SIG-M5 (cell line): ENCODE measurements at regions not wholly inside any gene's neighbourhood (a gene's known extent, or its start where the extent isn't known, plus 50 kb on each side); places are given as distances from the start of the nearest gene placed in this dataset.

Experiments
- DNase-seq: peaks from one replicate; lab custom pipeline; 2025; lab: John Stamatoyannopoulos, UW

DNA sequence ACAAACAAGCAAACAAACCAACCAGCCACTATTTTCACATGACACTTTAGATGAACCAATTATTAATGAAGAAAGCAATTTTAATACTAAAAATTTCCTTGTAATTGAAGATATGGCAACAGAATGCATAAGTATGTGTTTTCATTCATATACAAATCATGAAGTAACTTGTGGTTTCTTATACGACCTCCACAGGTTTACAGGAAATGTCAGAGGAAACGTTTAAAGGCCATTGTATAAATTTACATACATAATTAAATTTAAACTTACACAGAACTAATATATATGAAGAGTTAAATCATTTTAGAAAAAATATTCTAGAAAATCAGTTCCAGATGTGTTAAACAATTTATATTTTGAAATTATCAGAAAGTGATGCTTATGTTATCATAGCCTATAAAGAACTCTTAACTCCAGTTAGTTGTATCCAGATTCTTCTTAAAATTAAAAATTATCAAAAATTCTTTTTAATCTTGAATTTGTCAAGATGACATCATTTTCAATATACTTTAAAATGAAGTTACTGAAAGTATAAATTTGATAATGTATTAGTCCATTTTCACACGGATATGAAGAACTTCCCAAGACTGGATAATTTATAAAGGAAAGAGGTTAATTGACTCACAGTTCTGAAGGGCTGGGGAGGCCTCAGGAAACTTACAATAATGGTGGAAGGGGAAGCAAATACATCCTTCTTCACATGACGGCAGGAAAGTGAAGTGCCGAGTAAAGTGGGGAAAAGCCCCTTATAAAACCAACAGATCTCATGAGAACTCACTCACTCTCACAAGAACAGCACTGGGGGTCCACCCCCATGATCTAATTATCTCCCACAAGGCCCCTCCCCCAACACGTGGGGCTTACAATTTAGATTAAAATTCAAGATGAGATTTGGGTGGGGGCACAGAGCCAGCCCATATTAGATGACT is 192.0 kb downstream of the PIK3R1 start:
- DNase-seq: no peak

DNA sequence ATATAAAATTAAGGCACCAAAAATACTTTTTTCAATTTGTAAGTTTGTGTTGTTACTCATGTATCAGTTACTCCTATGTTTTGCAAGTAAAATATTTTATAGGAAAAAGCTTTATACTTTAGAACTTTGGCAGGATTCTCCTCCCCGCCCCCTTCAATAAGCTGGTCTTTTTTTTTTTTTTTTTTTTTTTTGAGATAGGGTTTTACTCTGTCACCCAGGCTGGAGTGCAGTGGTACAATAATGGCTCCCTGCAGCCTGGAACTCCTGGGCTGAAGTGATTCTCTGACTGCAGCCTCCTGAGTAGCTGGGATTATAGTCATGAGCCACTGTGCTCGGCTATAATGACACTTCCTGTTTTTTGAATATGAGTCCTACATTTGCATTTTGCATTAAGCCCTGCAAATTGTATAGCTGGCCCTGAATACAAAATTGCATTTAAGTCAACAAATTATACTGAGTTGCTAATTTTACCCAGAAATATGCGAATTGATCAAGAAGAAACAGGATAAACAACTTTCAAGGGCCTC is 192.9 kb downstream of the PIK3R1 start:
- no peak for DNase-seq

DNA sequence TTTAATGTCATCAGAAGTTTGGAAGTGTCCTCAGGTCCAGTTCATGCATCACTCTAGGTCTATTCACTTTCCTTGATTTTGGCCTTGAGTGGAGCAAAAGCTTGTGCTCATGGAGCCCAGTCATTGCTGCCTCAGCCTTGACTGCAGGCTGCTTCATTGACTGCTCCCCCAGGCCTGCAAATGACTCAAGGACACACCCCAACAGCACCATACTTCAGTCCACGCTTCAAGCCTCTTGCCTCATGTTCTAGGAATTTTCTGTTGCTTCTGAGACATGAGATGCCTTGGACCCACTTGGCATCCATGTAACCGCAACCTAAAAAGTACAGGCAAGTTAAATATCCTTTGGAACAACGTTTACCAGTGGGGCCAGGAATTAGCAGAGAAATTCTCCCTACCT is 193.7 kb downstream of the PIK3R1 start:
- no peak for DNase-seq

DNA sequence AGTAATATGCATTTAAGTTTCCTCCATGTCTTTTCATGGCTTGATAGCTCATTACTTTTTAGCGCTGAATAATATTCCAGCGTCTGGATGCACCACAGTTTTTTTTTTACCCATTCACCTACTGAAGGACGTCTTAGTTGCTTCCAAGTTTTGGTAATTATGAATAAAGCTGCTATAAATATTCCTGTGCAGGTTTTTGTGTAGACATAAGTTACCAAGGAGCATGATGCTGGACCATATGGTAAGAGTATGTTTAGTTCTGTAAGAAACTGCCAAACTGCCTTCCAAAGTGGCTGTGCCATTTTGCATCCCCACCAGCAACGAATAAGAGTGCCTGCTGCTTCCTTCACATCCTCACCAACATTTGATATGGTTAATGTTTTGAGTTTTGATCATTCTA is 195.6 kb downstream of the PIK3R1 start:
- no peak for DNase-seq

DNA sequence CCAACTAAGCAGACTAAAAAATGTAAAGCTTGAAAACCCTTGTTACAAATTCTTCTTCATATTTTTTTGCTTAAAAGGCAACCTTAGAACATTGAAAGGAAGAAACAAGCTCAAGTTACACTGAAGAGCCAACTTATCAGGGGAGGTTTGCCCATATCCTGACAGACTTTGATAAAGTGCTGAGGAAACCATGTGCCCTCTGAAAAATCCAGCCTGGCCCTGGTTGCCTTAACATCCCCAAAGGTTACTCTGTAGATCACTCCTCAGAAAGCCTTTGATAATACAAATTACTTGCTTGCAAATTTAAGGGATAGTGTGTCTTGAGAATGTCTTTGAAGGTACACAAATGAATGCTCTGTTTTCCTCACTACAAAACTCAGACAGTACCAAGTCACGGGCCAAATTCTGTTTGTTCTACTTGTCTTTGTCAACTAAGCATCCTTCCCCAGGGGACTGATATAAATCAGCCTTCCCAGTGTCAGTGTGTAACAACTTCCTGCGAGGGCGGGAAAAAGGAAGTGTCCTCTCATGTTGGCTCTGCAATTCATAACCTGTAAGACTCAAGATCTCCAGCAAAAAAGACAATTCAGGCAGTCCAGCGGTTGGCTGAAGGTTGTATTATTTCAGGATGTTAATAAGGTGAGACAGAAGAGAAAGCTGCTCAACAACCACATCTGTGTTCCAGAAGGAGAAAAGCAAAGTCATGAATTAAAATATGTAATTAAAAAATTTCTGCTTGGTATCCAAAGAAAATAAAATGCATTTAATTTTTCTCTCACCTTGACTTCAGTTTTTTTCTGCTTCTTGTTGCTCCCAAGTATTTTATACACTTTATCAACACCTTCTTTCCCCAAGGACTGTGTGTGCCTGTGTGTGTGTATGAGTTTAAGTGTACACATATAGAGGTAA is 199.9 kb downstream of the PIK3R1 start:
- DNase-seq: no peak

DNA sequence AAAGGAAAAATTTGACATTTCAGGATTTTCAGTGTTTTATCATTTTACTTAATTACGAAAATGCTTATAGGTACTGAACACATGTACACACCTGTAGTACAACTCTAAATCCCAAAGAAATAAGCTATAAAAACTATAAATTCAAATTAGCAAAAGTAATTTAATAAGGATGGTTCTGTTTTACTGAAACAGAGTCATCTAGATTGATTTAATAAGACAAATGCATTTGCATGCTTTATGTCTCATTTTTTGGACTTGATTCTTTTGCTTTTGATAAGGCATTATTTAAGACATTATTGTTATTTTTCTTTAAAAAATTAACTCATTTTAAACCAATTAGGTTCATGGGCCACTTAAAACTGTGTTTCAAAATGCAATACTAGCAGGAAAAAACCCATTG is 201.2 kb downstream of the PIK3R1 start:
- no peak for DNase-seq

DNA sequence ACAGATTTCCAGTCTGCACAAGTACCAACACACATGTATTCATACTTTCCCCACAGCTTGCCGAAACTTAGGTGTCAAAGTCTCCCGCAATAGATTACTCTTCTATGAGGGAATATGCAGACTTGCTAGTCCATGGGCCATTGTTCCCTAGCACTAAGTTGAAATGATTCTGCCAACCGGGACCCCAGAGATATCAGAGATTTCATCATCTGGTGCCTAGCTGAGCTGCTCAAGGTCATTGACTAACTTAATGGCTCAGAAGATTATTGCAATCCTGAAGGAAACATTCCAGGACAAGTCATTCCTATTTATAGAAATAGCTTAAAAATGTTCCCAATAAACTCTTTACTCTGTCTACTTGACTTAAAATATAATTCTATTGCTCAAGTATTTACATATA is 202.6 kb downstream of the PIK3R1 start:
- no peak for DNase-seq

DNA sequence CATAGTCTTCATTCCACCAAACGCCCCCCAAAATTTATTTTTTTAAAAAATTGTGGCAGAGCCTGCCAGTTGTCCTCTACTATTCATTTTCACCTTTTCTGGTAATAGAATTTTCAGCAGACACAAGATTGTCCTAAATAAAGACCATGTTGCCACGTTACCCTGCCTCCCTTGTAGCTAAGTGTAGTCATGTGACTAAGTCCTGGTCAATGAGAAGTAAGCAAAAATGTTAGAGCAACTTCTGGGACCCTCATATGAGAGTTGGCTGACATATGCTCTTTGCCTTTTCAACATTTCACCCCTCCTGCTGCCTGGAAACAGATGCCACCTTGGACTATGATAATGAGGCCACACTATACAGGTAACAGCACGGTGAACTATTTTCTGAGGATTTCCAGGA is 203.1 kb downstream of the PIK3R1 start:
- no peak for DNase-seq

DNA sequence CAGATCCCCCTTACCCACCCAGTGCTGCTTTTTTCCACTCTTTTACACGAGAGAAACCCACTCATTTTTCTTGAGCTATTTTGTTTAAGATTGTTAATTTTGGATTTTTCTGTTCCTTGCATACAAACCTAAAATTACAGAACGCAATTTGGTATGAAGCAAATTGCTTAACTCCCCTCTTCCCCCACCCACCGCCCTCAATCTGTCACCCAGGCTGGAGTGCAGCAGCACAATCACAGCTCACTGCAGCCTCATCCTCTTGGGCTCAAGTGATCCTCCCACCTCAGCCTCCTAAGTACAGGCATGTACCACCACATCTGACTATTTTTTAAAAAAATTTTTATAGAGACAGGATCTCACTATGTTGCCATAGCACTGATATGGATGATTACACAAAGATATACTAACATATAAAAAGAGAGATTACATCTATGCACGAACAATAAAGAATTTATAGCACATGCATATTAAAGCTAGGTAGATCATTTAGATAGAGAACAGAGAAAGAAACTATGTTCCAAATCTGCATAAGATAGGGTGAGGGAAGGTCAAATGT is 203.6 kb downstream of the PIK3R1 start:
- no peak for DNase-seq

DNA sequence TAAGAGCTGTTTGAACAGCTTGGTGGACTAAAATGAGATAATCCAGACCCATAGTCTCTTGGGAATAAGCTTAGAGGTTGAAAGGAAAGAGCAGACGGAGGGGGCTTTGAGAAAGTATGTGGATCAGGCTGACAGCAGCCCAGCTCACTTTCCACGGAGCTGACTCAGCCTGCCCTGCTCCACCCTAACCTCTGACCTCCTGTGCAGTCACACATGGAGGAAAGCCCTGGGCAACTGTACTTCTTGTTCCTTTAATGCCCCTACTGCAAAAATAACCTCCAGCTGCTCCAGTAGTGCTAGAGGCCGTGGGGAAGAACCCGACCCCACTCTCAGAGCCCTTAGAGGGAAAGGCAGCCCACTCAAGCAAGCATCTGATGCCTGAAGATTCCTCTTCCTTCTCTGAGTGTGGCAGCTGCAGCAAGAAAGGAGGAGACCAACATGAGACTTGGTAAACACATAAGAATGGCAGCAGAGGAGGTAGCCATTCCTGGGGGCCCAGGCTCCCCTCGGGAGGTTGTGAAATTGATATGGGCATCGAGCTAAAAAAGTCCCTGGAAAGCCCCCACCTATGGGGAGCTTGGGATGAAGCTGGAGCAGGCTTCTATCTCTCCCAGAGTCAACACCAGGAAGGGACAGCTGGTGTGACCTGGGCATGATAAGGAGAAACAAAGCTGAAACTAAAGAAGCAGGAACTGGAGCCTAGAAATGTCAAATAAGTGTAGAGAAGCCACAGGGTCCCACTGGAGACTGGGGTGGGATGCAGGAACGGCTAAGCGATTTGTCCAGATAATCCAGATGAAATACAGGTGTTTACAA is 204.3 kb downstream of the PIK3R1 start:
- DNase-seq: no peak

DNA sequence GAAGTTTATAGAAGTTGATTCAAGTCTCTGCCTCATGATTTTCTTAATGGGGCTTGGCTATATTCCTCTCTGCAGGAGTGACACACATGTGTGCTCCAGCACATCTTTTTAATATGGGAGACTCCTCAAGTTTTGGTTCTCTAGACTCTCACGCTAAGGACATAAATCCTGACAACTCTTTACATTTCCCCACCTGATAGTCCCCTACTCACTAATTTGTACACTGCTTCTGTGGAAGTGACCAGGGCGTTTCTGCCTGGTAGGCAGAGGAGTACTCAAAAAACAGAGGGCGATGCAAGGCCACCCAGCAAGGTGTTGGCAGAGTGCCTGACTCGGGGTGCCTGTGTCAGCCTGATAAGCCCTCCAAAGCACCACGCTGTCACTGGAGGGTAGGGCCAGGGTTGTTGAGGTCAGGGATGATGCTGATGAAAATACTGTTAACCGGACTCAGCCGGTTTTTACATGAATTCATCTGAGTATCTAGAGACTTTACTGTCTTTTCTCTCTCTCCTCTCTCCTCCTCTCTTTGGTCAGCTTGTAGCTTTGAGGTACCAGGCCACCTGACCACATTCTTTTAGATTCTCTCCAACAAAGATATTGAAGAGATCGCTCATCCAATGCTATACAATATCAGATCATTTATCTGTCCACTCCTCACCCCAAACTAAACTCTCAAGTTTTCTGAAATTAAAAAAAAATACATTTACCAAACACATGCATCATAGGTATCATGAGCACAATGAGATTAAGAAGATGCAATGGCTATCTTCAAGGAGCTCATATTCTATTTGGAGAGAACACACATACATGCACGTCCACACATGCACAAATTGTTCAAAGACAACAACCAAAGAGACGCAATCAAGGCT is 205.2 kb downstream of the PIK3R1 start:
- DNase-seq: no peak

DNA sequence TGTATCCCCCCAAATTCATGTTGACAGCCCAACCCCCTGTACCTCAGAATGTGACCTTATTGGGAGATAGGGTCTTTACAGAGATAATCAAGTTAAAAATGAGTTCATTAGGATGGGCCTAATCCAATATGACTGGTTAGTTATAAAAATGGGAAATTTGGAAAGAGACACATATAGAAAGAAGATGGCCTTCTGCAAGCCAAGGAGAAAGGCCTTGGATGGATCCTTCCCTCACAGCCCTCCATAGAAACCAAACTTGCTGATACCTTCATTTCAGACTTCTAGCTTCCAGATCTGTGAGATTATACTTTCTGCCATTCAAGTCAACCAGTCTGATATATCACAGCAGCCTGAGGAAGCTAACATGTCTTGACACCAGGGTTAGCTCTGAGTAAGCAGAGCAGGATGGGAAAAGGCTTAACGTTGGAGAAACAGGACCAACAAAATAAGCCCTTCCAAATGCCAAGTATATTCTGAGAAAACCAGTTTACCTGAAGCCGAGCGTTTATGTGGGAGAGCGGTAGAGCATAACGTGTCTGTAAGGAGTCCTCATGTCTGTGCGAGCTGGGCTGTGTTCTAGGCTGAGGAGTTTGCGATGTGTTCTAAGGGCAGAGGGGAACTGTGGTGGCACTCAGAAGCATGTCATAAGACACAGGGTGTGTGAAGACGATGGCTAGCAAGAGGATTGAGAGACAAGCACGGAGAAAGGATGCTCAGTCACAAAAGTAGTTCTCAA is 206.1 kb downstream of the PIK3R1 start:
- no peak for DNase-seq

DNA sequence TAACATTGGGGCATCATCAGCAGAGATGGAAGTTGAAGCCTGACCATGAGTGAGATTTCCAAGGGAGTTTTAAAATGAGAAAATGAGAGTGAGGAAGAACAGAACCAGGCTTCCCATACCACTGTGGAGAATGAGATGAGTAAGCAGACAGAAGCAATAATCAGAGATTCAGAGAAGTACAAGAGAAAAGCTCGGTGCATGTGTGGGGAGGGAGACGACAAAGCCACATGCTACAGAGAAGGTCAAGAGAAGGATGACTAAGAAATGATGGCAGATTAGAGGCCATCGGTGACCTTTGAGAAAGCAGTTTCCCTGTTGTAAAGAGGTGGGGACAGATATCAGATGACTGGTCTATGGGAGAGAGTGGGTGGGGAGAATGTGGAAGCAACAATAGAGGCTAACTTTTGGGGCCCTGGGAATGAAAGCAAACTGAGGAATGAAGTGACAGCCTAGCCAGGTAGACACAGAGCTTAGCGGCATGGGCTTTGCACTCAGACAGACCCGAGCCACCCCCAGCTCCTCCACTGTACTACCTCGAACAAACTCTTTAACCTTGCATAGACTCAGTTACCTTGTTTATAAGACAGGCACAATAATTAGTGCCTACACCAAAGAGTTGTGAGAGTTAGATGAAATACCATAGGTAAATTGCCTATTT is 207.7 kb downstream of the PIK3R1 start:
- no peak for DNase-seq

DNA sequence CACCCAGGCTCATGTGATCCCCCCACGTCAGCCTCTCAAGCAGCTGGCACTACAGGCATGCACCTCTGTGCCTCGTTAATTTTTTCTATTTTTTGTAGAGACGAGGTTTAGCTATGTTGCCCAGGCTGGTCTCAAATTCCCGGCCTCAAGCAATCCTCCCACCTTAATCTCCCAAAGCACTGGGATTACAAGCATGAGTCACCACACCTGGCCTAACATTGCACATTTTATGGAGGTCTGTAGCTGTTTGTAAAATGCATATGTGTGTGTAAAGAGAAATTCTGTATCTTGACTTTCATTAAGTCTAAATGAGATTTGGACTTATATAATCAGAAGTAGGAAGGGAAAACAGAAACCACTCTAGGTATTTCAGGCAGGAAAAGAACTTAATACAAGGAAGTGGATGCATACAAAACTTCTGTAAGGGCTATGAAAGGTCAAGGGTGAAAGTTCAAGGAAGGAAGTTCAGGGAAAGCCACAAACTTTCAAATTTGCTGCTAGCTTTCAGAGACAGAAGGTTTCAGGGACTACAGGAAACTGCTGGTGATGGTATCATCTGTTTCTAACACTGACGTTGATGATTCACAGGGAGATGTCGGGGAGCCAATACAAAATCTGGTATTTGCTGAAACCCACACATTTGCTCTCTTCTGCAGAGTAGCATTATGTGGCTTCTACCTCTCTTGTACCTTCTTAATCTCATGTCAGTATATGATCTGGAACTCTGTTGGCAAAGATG is 209.4 kb downstream of the PIK3R1 start:
- no peak for DNase-seq

DNA sequence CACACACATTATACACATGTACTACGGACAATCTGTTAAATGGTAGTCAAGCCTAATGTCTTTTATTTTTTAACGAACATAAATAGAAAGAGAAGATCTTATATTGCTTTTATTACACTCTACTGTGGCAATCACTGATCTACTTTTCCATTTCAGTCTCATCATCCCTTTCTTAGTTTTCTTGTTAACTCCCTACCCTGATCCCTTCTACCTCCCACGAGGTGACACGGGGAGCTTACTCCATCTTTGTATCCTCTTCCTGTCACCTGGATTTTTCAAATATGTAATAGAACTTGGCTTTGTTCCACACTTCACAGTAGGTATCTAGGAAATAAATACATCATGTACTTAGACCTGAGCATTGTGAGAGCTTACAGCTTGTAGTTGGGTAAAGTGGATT is 211.0 kb downstream of the PIK3R1 start:
- DNase-seq: no peak

DNA sequence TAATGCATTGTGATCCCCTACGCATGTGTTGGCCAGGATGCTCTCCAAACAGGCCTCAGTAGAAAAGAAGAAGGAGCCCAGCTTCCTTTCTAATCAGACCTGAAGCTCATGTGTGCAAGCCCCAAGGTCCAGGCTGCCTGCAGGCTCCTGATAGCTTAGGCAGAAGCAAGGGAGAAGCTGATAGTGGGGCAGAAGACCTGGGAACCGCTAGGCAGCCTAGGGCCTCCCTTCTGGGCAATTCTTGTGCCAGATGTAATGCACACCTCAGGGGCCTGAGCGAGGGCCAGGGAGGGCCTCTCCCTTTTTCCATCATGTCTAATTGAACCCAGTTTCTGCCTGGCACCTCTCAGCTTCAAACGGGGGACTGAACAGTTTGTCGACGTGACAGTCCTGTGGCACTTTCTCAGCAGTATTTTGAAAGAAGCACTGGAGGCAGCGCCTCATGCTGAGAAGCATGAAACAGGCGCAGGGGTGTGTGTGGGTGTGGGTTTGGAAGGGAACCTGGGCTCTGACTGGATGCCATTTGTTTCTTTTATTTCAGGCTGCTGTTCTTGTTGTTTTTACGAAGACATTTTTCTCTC is 212.8 kb downstream of the PIK3R1 start:
- no peak for DNase-seq

DNA sequence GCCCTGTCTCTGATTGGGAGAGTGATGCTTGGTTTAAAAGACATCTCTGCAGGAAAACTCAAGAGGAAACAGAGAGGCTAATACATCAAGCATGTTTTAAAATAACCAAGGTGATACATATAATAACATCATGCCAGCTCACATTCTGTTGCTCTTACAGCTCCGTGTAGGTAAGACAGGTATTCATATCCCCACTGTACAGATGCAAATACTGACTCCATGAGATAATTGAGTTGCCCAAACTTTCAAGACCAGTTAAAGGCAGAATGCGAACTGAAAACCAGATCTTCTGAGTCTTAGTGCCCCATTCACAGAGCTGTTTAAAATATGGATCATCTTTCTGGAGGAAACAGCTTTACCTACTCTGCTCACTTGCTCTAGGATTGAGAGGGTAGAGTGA is 214.0 kb downstream of the PIK3R1 start:
- DNase-seq: no peak

DNA sequence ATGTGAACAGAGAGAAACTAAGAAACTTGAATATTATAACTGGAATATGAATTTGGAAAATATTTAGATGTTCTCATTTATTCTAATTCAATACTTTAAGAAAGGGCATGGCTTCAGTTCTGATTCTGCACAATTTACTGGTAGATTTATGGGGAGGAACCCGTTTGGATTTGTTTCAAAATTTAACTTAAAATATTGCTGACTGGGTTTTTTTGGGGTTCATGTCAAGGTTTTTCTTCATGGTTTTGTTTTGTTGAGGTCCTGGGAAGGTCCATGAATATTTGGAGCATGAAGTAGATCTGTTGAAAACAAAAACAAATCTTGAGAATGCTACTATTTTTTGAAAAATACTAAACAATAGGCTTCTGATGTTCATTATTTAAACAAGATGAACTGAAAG is 214.7 kb downstream of the PIK3R1 start:
- no peak for DNase-seq
